ENCODE measurements at regions not wholly inside any gene's neighbourhood (a gene's known extent, or its start where the extent isn't known, plus 50 kb on each side); places are given as distances from the start of the nearest gene placed in this dataset.

DNA sequence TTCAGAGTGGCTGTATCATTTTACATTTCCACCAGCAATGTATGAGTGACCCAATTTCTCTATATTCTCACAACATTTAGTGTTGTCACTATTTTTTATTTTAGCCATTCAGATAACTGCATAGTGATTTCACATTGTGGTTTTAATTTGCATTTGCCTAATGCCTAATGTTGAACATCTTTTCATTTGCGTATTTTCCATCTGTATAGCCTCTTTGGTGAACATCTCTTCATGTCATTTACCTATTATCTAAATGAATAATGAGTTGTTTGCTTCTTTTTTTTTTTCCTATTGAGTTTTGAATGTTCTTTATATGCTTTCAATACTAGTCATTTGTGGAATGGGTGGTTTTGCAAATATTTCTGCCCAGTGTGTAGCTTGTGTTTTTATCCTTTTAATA lies 120.9 kb upstream of the CPHXL start:
- TF ChIP-seq, protein P1, sequence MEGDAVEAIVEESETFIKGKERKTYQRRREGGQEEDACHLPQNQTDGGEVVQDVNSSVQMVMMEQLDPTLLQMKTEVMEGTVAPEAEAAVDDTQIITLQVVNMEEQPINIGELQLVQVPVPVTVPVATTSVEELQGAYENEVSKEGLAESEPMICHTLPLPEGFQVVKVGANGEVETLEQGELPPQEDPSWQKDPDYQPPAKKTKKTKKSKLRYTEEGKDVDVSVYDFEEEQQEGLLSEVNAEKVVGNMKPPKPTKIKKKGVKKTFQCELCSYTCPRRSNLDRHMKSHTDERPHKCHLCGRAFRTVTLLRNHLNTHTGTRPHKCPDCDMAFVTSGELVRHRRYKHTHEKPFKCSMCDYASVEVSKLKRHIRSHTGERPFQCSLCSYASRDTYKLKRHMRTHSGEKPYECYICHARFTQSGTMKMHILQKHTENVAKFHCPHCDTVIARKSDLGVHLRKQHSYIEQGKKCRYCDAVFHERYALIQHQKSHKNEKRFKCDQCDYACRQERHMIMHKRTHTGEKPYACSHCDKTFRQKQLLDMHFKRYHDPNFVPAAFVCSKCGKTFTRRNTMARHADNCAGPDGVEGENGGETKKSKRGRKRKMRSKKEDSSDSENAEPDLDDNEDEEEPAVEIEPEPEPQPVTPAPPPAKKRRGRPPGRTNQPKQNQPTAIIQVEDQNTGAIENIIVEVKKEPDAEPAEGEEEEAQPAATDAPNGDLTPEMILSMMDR (IDR thresholded peaks at IDR 0.05): no peak
- TF ChIP-seq POLR2A (IDR thresholded peaks at IDR 0.05): no peak
